Skeletal muscle satellite cell (primary cell): ENCODE measurements at regions not wholly inside any gene's neighbourhood (a gene's known extent, or its start where the extent isn't known, plus 50 kb on each side); places are given as distances from the start of the nearest gene placed in this dataset.
A peak's percentile ranks its signal among the peaks of the same experiment; 100 is the strongest.
"Not testable (repeated sequence)": the region's sequence is repeated elsewhere in the genome, so short reads cannot be mapped to it uniquely, and the experiment has no call there.

Source experiments
- H3K27me3 ChIP-seq: 2 replicates; pipeline ENCODE4 v1.7.0; 2013; ENCODE audit warnings: low read length; ENCODE audit not compliant: control insufficient read depth, insufficient read depth
- H3K36me3 ChIP-seq: 2 replicates; pipeline ENCODE4 v1.7.0; 2013; ENCODE audit warnings: mild to moderate bottlenecking, control low read depth, low read length; ENCODE audit not compliant: insufficient read depth
- H3K4me1 ChIP-seq: 2 replicates; pipeline ENCODE4 v1.7.0; 2013; ENCODE audit warnings: low read length; ENCODE audit not compliant: control insufficient read depth, insufficient read depth
- H3K4me2 ChIP-seq: 2 replicates; pipeline ENCODE4 v1.7.0; 2013; ENCODE audit warnings: mild to moderate bottlenecking, low read length
- H3K4me3 ChIP-seq: 2 replicates; pipeline ENCODE4 v1.7.0; 2013; ENCODE audit warnings: low read length
- H3K9ac ChIP-seq: 2 replicates; pipeline ENCODE4 v1.7.0; 2013; ENCODE audit warnings: mild to moderate bottlenecking, low read depth, low read length, moderate library complexity
- H3K9me3 ChIP-seq: replicated peaks from 2 replicates; pipeline ENCODE4 v1.7.0; 2013; ENCODE audit warnings: mild to moderate bottlenecking, control low read depth, low read length

- Histone ChIP-seq H3K9ac (no peak overlapping the region), H3K36me3 (no peaks in the 10 kb centered on the region), H3K4me3 (no peak overlapping the region), H3K9me3 (no peaks in the 10 kb centered on the region), H3K4me1 (peaks cover 4% of the 10 kb centered on the region), H3K4me2 (no peak overlapping the region), H3K27me3 (no peaks in the 10 kb centered on the region)
Measured at GRCh38 chr12:25686351-25686750, 133.3 kb upstream of the LMNTD1 start.

DNA sequence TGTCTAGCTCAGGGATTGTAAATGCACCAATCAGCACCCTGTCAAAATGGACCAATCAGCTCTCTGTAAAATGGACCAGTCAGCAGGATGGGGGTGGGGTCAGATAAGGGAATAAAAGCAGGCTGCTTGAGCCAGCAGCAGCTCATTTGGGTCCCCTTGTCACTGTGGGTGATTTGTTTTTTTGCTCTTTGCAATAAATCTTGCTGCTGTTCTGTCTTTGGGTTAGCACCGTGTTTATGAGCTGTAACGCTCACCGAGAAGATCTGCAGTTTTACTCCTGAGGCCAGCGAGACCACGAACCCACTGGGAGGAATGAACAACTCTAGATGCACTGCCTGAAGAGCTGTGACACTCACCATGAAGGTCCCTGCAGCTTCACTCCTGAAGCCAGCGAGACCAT, 134.1 kb upstream of the LMNTD1 start:
- H3K9ac ChIP-seq: no peak overlapping the region
- H3K4me2 ChIP-seq: no peak overlapping the region
- H3K27me3 ChIP-seq: no peaks in the 10 kb centered on the region
- no peaks in the 10 kb centered on the region for H3K9me3 ChIP-seq
- no peak overlapping the region for H3K4me3 ChIP-seq
- H3K4me1 ChIP-seq: peaks cover 1% of the 10 kb centered on the region
- H3K36me3 ChIP-seq: no peaks in the 10 kb centered on the region

DNA sequence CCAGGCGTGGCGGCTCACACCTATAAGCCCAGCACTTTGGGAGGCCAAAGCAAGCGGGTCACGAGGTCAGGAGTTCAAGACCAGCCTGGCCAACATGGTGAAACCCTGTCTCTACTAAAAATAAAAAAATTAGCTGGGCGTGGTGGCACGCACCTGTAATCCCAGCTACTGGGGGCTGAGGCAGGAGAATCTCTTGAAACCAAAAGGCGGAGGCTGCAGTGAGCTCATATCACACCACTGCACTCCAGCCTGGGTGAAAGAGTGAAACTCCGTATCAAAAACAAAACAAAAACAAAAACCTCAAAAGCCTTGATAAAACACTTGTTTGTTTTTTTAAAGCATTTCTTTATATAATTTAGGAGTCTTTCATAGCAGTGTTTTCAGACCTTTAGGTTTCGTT, 135.8 kb upstream of the LMNTD1 start:
- not testable (repeated sequence) for H3K4me2 ChIP-seq, H3K9ac ChIP-seq, H3K4me1 ChIP-seq, H3K9me3 ChIP-seq, H3K36me3 ChIP-seq, H3K27me3 ChIP-seq, H3K4me3 ChIP-seq

DNA sequence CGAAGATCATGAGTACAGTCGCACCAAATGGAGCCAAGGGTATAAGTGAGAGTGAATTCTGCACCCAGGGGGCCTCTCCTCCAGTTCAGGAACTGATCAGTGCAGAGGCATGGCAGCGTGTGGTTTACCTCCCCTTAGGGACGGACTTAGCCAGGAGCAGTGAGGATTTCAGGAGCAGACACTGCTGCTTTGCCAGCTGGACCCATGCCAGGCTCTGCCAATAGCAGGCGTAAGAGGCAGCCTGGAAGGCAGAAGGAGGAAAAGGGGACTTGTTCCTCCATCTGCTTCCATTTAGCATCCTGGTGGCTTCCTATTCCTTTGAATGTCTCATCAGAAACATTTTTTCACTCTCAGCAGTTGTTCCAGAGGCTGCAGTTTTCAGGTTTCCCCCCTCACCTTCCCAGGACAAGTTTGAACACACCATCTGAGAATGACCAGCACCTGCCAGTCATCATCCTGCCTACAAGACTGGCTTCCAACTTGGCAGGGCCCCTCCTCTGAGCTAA, 137.0 kb upstream of the LMNTD1 start:
- Histone ChIP-seq H3K4me1 (peaks cover 13% of the 10 kb centered on the region), H3K9ac (no peak overlapping the region), H3K4me3 (no peak overlapping the region), H3K4me2 (no peak overlapping the region), H3K36me3 (no peaks in the 10 kb centered on the region), H3K9me3 (no peaks in the 10 kb centered on the region), H3K27me3 (no peaks in the 10 kb centered on the region)

DNA sequence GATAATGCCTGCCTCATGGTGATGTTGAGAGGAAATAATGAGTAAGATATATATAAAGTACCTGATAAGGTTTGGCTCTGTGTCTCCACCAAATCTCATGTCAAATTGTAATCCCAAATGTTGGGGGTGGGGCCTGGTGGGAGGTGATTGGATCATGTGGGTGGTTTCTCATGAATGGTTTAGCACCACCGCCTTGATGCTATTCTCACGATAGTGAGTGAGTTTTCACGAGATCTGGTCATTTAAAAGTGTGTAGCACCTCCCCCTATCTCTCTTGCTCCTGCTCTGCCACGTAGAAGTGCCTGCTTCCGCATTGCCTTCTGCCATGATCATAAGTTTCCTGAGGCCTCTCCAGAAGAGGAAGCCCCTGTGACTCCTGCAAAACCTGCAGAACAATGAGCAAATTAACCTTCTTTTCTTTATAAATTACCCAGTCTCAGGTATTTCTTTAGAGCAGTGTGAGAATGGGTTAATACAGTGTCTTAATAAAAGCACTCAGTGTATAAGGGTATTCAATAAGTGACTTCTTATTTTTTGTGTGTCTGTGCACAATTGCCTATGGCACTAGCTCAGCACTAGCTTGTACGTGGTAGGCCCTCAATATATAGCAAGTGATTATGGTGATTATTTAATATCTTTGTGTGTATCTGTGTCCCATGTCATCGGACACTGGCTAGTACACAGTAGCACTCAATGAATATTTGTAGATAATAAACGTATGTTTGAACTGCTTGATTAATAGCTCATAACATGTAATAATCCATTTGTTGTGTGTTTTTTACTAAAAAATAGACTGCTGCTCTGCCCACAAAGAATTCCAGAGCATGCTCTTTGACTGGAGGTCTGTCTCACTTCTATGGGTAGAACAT, 138.1 kb upstream of the LMNTD1 start:
- Histone ChIP-seq H3K27me3 (no peaks in the 10 kb centered on the region), H3K4me2 (no peak overlapping the region), H3K4me3 (no peak overlapping the region), H3K9me3 (no peaks in the 10 kb centered on the region), H3K36me3 (no peaks in the 10 kb centered on the region), H3K9ac (no peak overlapping the region), H3K4me1 (peaks cover 13% of the 10 kb centered on the region)

DNA sequence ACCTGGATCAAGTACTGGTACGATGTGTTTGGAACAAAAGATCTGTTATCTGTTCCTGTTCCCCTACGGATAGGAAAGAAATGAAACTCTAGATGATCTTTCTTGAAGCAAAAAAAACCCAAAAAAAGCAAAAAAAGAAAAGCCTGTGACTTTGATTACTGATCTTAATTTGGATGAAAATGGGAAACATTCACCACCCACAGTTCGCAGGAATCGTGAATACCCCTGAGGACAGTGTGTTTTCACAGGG, 138.7 kb upstream of the LMNTD1 start:
- Histone ChIP-seq H3K9ac (no peak overlapping the region), H3K4me3 (no peak overlapping the region), H3K27me3 (no peaks in the 10 kb centered on the region), H3K9me3 (no peaks in the 10 kb centered on the region), H3K4me2 (no peak overlapping the region), H3K36me3 (no peaks in the 10 kb centered on the region), H3K4me1 (peaks cover 13% of the 10 kb centered on the region)

GRCh38 chr12:25692115-25693035, 139.3 kb upstream of the LMNTD1 start:
- Histone ChIP-seq H3K36me3 (no peaks in the 10 kb centered on the region), H3K9me3 (no peaks in the 10 kb centered on the region), H3K27me3 (no peaks in the 10 kb centered on the region), H3K4me1 (peaks cover 13% of the 10 kb centered on the region), H3K9ac (no peak overlapping the region), H3K4me2 (no peak overlapping the region), H3K4me3 (no peak overlapping the region)

DNA sequence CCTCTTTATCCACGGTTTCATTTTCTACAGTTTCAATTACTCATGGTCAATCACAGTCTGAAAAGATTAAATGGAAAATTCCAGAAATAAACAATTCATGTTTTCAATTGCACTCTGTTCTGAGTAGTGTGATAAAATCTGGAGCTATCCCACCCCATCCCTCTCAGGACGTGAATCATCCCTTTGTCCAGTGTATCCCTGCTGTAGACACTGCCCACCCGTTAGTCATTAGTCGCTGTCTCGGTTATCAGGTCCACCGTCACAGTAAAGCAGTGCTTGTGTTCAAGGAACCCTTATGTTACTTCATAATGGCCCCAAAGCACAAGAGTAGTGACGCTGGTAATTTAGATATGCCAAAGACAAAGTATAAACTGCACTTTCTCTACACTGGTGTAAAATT, 141.0 kb upstream of the LMNTD1 start:
- Histone ChIP-seq H3K9ac (peak overlapping the region; percentile 4), H3K4me3 (peak overlapping the region; percentile 16), H3K36me3 (no peaks in the 10 kb centered on the region)

GRCh38 chr12:25695574-25695973, 142.5 kb upstream of the LMNTD1 start:
- H3K4me1 ChIP-seq: peaks cover 32% of the 10 kb centered on the region
- no peak overlapping the region for H3K4me3 ChIP-seq
- no peaks in the 10 kb centered on the region for H3K9me3 ChIP-seq

More for the DNA sequence above, 141.0 kb upstream of the LMNTD1 start:
- Histone ChIP-seq H3K4me2 (peak overlapping the region; percentile 58), H3K4me1 (peaks cover 18% of the 10 kb centered on the region), H3K9me3 (no peaks in the 10 kb centered on the region), H3K27me3 (no peaks in the 10 kb centered on the region)

GRCh38 chr12:25698772-25699171, 145.7 kb upstream of the LMNTD1 start:
- no peaks in the 10 kb centered on the region for H3K9me3 ChIP-seq
- H3K4me3 ChIP-seq: no peak overlapping the region
- H3K36me3 ChIP-seq: no peaks in the 10 kb centered on the region
- H3K9ac ChIP-seq: no peak overlapping the region
- peaks cover 35% of the 10 kb centered on the region for H3K4me1 ChIP-seq
- no peaks in the 10 kb centered on the region for H3K27me3 ChIP-seq
- H3K4me2 ChIP-seq: no peak overlapping the region

More at GRCh38 chr12:25695574-25695973, 142.5 kb upstream of the LMNTD1 start:
- no peak overlapping the region for H3K9ac ChIP-seq
- H3K27me3 ChIP-seq: no peaks in the 10 kb centered on the region
- no peaks in the 10 kb centered on the region for H3K36me3 ChIP-seq
- no peak overlapping the region for H3K4me2 ChIP-seq

- Histone ChIP-seq H3K27me3 (no peaks in the 10 kb centered on the region), H3K4me2 (peak overlapping the region; percentile 42), H3K36me3 (no peaks in the 10 kb centered on the region), H3K4me3 (no peak overlapping the region), H3K9ac (no peak overlapping the region), H3K4me1 (peaks cover 28% of the 10 kb centered on the region), H3K9me3 (no peaks in the 10 kb centered on the region)
Measured at GRCh38 chr12:25699454-25699853, 146.4 kb upstream of the LMNTD1 start.
